BJ (cell line): ENCODE measurements at regions not wholly inside any gene's neighbourhood (a gene's known extent, or its start where the extent isn't known, plus 50 kb on each side); places are given as distances from the start of the nearest gene placed in this dataset.

Experiments
- CTCF ChIA-PET: fragments of 350-600 bp; formaldehyde crosslinking; extraction: SDS; loops from one replicate; lab custom pipeline; 2021; ENCODE audit warnings: antibody characterized with exemption, inconsistent platforms; lab: Yijun Ruan, JAX
- POLR2A ChIA-PET: fragments of 300-600 bp; sonication (Branson Sonifier 250); formaldehyde crosslinking; extraction: SDS; loops from one replicate; lab custom pipeline; 2021; ENCODE audit warnings: antibody characterized with exemption; lab: Charles Lee
- DNase-seq: peaks from one replicate; pipeline ENCODE4 v3.0.0-alpha.2; 2011; ENCODE audit warnings: low read depth
- H3K27me3 ChIP-seq: 2 replicates; pipeline ENCODE4 v1.6.0; 2011; ENCODE audit warnings: low read length; ENCODE audit not compliant: control insufficient read depth, insufficient read depth
- H3K36me3 ChIP-seq: 2 replicates; pipeline ENCODE4 v1.5.1; 2011; ENCODE audit warnings: low read length; ENCODE audit not compliant: control insufficient read depth, insufficient read depth
- H3K4me3 ChIP-seq: 2 replicates; pipeline ENCODE4 v1.5.1; 2011; ENCODE audit warnings: low read depth, mild to moderate bottlenecking, control low read depth, low read length
- TF ChIP-seq, protein P1 (sequence below): IDR thresholded peaks from 2 replicates; pipeline ENCODE4 v1.5.1; 2011; ENCODE audit warnings: low read depth, mild to moderate bottlenecking, control low read depth, inconsistent platforms, low read length, moderate library complexity; ENCODE audit not compliant: insufficient read depth

DNA sequence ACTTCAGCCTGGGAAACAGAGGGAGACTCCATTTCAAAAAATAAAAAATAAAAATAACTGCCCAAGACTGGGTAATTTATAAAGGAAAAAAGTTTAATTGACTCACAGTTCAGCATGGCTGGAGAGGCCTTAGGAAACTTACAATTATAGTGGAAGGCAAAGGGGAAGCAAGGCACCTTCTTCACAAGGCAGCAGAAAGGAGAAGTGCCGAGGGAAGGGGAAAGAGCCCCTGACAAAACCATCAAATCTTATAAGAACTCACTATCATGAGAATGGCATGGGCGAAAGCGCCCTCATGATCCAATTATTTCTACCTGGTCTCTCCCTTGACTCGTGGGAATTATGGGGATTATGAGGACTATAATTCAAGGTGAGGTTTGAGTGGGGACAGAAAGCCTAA, 95.5 kb upstream of the LGSN start:
- Histone ChIP-seq H3K4me3 (no peak overlapping the region), H3K36me3 (no peaks in the 10 kb centered on the region), H3K27me3 (no peaks in the 10 kb centered on the region)
- CTCF ChIA-PET, result no interaction called here
- POLR2A ChIA-PET, result no interaction called here
- no peak for DNase-seq
- TF ChIP-seq, protein P1, sequence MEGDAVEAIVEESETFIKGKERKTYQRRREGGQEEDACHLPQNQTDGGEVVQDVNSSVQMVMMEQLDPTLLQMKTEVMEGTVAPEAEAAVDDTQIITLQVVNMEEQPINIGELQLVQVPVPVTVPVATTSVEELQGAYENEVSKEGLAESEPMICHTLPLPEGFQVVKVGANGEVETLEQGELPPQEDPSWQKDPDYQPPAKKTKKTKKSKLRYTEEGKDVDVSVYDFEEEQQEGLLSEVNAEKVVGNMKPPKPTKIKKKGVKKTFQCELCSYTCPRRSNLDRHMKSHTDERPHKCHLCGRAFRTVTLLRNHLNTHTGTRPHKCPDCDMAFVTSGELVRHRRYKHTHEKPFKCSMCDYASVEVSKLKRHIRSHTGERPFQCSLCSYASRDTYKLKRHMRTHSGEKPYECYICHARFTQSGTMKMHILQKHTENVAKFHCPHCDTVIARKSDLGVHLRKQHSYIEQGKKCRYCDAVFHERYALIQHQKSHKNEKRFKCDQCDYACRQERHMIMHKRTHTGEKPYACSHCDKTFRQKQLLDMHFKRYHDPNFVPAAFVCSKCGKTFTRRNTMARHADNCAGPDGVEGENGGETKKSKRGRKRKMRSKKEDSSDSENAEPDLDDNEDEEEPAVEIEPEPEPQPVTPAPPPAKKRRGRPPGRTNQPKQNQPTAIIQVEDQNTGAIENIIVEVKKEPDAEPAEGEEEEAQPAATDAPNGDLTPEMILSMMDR, result no peak

DNA sequence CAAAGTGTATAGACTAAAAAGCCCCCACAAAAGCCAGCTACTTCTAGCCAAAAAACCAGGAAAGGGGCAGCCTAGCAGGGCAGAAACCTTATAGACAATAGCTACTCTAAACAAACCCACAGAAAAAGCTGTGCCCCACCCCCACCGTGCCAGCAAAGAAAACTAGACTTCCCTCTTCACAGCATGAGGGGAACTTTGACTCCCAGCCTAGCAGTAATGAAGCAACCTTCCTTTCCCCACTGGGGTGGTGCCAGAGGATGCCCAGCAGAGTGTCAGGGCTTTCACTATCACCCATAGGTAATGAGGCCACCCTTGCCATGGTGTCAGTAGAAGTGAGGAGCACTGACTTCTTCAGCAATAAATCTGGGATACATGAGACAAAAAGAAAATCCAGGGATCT, 99.0 kb upstream of the LGSN start:
- TF ChIP-seq, protein P1, result no peak
- ChIA-PET POLR2A (no interaction called here), CTCF (no interaction called here)
- no peak for DNase-seq
- no peak overlapping the region for H3K4me3 ChIP-seq
- H3K36me3 ChIP-seq, result no peaks in the 10 kb centered on the region
- no peaks in the 10 kb centered on the region for H3K27me3 ChIP-seq

DNA sequence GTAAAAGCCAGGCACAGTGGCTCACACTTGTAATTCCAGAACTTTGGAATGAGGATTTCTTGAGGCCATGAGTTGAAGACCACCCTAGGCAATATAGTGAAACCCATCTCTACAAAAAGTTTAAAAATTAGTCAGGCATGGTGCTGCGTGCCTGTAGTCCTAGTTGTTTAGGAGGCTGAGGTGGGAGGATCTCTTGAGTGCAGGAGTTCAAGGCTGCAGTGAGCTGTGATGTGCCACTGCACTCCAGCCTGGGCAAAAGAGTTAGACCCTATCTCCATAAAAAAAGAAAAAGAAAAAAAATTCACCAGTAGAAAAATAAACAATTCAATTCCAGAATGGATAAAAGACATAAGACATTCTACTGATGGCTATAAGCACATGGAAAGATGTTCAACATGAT, 104.9 kb upstream of the LGSN start:
- CTCF ChIA-PET, result interaction anchor here (0.8 kb wide), 1 partner anchor 24 kb away, joined by 3 read pairs; no protein-coding TSS in a partner anchor
- POLR2A ChIA-PET, result no interaction called here
- no peaks in the 10 kb centered on the region for H3K27me3 ChIP-seq
- TF ChIP-seq, protein P1, result no peak
- H3K36me3 ChIP-seq, result no peaks in the 10 kb centered on the region
- no peak overlapping the region for H3K4me3 ChIP-seq
- DNase-seq, result no peak

DNA sequence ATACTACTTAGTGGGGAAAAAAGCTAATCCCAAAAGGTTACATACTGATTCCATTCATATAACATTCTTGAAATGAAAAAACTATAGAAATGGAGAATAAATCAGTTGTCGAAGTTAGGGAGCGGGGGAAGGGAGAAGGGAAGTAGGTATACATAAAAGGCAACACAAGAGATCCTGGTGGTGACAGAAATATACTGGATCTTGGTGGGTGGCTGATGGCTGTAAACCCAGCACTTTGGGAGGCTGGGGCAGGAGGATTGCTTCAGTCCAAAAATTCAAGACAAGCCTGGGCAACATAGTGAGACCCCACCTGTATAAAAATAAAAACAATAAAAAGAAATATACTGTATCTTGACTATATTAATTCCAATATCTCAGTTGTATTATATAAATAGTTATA, 105.7 kb upstream of the LGSN start:
- POLR2A ChIA-PET, result no interaction called here
- CTCF ChIA-PET, result interaction anchor here (0.8 kb wide), 1 partner anchor 25 kb away, joined by 3 read pairs; no protein-coding TSS in a partner anchor
- no peaks in the 10 kb centered on the region for H3K36me3 ChIP-seq
- H3K4me3 ChIP-seq, result no peak overlapping the region
- no peak for DNase-seq
- H3K27me3 ChIP-seq, result no peaks in the 10 kb centered on the region
- TF ChIP-seq, protein P1, result no peak

DNA sequence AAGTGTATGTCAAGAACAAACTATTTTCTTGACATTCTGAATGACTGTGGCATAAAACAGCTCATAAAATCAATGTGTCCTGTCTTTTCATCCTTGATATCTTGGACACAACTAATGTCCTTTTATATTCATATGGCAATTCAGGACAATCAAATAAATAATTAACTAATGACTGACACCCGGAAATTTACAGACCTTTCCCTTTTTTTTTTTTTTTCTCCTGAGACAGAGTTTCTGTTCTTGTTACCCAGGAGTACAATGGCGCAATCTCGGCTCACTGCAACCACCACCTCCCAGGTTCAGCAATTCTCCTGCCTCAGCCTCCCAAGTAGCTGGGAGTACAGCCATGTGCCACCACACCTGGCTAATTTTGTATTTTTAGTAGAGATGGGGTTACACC, 107.1 kb upstream of the LGSN start:
- CTCF ChIA-PET, result no interaction called here
- POLR2A ChIA-PET, result no interaction called here
- Histone ChIP-seq H3K4me3 (no peak overlapping the region), H3K27me3 (no peaks in the 10 kb centered on the region), H3K36me3 (no peaks in the 10 kb centered on the region)
- DNase-seq, result no peak
- TF ChIP-seq, protein P1, result no peak
